Choroid plexus epithelial cell (primary cell): ENCODE measurements at regions not wholly inside any gene's neighbourhood (a gene's known extent, or its start where the extent isn't known, plus 50 kb on each side); places are given as distances from the start of the nearest gene placed in this dataset.
A peak's percentile ranks its signal among the peaks of the same experiment; 100 is the strongest.

Experiments used
- DNase-seq: peaks from one replicate; pipeline ENCODE4 v3.0.0-alpha.2; 2010; ENCODE audit warnings: low read depth
- H3K4me3 ChIP-seq: 2 replicates; pipeline ENCODE4 v1.5.1; 2011; ENCODE audit warnings: low read depth, mild to moderate bottlenecking, control low read depth, low read length, moderate library complexity
- TF ChIP-seq, protein P1 (sequence below): conservative IDR thresholded peaks from 2 replicates; pipeline ENCODE4 v1.5.1; 2011; ENCODE audit warnings: low read depth, mild to moderate bottlenecking, control low read depth, inconsistent platforms, low read length, moderate library complexity

DNA sequence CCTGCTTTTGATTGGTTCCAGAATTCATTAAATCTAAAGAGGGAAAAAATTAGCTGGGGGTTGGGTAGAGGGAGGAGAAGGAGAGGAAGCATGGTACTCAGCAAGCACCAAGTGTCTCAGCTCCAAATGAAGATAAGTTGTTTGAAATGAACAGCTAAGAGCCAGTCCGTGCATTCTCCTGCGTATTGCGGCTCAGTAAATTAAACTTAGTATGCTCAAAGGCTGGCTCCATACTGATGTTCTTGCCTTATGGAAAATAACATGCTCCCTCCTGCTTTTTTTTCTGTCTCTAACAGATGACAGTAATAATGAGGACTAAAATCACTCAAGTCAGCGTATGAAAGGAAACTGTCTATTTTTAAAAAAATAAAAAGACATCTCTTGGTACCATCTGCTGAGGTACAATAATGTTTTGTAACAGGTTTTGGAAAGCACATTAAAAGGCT, 161.0 kb downstream of the SPATA31D1 start:
- no peak for DNase-seq
- TF ChIP-seq, protein P1, sequence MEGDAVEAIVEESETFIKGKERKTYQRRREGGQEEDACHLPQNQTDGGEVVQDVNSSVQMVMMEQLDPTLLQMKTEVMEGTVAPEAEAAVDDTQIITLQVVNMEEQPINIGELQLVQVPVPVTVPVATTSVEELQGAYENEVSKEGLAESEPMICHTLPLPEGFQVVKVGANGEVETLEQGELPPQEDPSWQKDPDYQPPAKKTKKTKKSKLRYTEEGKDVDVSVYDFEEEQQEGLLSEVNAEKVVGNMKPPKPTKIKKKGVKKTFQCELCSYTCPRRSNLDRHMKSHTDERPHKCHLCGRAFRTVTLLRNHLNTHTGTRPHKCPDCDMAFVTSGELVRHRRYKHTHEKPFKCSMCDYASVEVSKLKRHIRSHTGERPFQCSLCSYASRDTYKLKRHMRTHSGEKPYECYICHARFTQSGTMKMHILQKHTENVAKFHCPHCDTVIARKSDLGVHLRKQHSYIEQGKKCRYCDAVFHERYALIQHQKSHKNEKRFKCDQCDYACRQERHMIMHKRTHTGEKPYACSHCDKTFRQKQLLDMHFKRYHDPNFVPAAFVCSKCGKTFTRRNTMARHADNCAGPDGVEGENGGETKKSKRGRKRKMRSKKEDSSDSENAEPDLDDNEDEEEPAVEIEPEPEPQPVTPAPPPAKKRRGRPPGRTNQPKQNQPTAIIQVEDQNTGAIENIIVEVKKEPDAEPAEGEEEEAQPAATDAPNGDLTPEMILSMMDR: no peak
- H3K4me3 ChIP-seq: no peak overlapping the region

DNA sequence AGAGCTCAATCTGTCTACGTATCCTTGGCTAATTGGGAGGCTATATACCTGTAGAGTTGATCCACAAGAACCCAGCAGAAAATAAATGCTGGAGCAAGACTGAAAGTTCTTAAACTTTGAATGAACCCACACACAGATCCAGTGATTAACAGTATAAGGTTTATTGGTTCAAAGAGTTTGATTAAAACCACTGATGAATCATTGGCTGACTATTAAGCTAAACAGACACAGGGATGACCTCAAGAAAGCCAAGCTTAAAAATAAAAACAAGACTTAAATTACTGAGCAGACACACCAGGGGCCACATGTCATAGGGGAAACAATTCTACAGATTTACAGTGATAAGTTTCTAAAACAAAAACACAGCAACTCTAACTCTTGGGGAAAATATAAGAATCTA, 163.6 kb downstream of the SPATA31D1 start:
- TF ChIP-seq, protein P1: no peak
- peak; percentile 64 for DNase-seq
- H3K4me3 ChIP-seq: no peak overlapping the region

DNA sequence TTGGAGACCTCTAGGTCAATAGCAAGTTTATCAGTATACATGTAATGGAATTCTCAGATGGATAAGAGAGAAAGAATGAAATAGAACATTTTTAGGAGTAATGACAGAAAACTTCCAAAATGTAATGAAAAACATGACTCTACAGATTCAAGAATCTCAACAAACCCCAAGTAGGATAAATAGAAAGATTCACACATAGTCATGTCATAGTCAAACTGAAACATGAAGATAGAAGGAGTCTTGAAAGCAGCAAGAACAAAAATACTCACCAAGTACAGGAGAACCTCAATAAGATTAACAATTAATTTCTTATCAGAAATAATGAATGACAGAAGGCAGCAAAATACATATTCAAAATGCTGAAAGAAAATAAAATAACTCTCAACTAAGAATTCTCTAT, 164.5 kb downstream of the SPATA31D1 start:
- DNase-seq: no peak
- no peak overlapping the region for H3K4me3 ChIP-seq
- TF ChIP-seq, protein P1: no peak

DNA sequence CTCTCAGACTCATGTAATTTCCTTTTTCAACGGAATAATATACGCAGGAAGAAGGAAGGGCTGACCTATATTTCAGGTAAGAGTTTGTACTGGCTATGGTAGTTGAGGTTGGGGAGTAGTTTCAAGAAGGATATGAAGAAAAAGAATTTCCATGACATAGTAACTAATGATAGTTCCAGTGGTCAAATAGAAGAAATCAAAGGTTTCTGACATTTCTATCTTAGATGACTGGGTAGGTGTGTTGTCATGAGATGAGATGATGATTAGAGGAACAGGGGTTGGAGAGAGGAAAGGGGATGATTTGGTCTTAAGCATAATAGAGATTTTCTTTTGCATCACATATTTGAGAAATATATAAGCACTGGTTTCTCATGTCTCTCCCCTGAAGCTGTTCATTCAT, 166.0 kb downstream of the SPATA31D1 start:
- TF ChIP-seq, protein P1: no peak
- DNase-seq: no peak
- no peak overlapping the region for H3K4me3 ChIP-seq

DNA sequence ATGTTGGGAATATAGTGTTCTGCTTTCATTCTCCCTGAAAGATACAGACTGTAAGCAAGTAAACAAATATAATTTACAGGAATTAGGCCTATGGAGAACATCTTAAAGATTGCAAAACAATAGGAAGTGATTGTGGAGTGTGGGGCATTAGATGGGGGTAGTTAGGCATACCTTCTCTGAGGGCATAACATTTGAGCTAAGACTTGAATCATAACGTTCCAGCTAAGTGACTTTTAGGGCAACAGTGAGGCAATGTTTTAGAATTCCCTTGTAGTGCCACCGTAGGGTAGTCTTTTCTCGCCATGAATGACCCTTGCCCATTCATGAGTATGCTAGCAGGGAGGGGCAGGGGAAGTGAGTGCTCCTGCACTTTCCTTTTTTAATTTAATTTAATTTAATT, 173.3 kb downstream of the SPATA31D1 start:
- no peak for DNase-seq
- no peak overlapping the region for H3K4me3 ChIP-seq
- TF ChIP-seq, protein P1: no peak

DNA sequence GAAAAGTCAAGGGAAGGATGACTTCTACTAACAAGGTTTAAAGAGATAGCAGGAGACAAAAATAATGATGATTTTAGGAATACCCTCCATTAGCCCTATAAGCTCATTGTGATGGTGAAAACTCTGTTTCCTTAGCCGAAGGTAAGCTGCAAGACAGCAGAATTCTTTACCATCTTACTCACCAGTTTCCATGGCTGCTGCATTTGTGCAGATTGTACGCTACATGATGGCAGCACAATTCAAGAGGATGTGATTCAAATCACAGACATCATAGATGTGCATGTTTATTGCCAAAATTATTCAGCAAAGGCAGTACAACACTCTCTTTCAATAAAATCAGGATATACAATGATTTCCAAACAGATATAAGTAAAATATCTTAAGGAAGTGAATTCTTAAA, 175.6 kb downstream of the SPATA31D1 start:
- no peak for DNase-seq
- H3K4me3 ChIP-seq: no peak overlapping the region
- TF ChIP-seq, protein P1: no peak

DNA sequence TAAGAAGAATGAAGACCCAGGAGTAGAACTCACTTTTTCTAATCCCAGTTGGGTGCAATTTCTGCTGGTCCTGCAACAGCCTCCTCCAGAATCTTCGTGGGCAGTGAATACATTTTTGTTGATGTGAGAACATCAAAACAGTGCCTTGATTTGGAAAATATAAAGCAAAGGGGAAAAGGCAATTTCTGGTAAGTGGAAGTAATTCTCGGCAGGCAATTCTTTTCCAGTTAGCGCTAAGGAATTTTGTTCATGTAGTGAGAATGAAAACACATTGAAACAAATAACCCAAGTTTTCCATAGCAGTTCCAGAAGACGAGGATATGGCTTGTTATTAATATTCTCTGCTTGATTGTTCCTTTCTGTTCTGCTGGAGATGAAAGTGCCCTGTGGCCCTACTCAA, 178.7 kb downstream of the SPATA31D1 start:
- no peak overlapping the region for H3K4me3 ChIP-seq
- DNase-seq: no peak
- TF ChIP-seq, protein P1: no peak
